Ascending aorta (tissue), 2 donors: ENCODE measurements at regions not wholly inside any gene's neighbourhood (a gene's known extent, or its start where the extent isn't known, plus 50 kb on each side); places are given as distances from the start of the nearest gene placed in this dataset.

Source experiments
- DNase-seq, 2 donors: peaks; one replicate each; pipeline ENCODE4 v3.0.0-alpha.2; 2019; ENCODE audit warnings: low spot score in 2 of 2
- H3K27ac ChIP-seq, 2 donors: fragments of 200-600 bp; sonication (generic); one replicate each; pipeline ENCODE4 v1.5.1; 2016 to 2017; ENCODE audit warnings: mild to moderate bottlenecking in 1 of 2
- H3K27me3 ChIP-seq: fragments of 200-600 bp; sonication (generic); one replicate; pipeline ENCODE4 v1.5.1; 2017
- H3K36me3 ChIP-seq, 2 donors: fragments of 200-600 bp; sonication (generic); one replicate each; pipeline ENCODE4 v1.5.1; 2016
- H3K4me1 ChIP-seq, 2 donors: fragments of 200-600 bp; sonication (generic); one replicate each; pipeline ENCODE4 v1.5.1; 2016 to 2017; ENCODE audit warnings: mild to moderate bottlenecking in 1 of 2
- H3K4me3 ChIP-seq, 2 donors: fragments of 200-600 bp; sonication (generic); one replicate each; pipeline ENCODE4 v1.5.1; 2016 to 2017; ENCODE audit warnings: mild to moderate bottlenecking in 1 of 2
- H3K9me3 ChIP-seq, 2 donors: fragments of 200-600 bp; sonication (generic); one replicate each; pipeline ENCODE4 v1.5.1; 2016
- intact Hi-C: fragments of 100-400 bp; cut with DNase I; formaldehyde crosslinking; loops from one replicate; pipeline ENCODE4 v1.15.1; 2023
- TF ChIP-seq, protein P1 (sequence below), 3 experiments: fragments of 200-600 bp in 2 of 3; fragments of 450-650 bp in 1 of 3; sonication (generic) in 2 of 3; IDR thresholded peaks; one replicate each; pipeline ENCODE4 v1.5.1; 2016 to 2019; ENCODE audit warnings: antibody characterized with exemption in 3 of 3, mild to moderate bottlenecking in 1 of 3, moderate library complexity in 1 of 3

DNA sequence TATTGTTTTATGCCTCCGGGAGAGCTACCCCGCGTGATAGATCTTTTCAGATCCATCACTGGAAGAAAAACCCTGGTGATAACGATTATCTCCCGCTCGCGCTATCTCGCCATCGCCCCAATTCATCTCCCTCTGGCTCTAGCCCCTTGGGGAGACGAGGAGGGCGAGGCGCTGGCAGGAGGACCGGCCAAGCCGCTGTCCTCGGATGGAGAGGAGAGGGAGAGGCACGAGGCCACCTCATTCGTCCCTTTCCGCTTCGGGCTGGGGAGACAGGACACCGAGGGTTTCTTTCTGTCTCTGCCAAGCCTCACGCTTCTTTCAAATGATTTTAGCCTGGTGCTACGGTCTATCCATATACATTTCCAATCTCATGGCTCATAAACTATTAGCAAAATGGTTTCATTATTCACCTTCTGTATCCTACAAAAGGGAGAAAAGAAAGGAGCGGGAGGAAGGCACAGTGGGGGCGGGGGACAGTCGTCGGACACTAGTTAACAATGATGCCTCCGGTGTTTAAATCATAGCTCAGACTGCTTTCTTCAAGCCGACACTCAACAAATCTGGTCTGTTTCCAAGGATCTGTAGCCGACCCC is 415.0 kb upstream of the ESRRG start:
- Histone ChIP-seq H3K27ac (no peak overlapping the region), H3K36me3 (no peaks in the 10 kb centered on the region), H3K9me3 (no peaks in the 10 kb centered on the region), H3K4me1 (peaks cover 0 to 7% of the 10 kb centered on the region in 2 donors), H3K27me3 (peaks cover 4% of the 10 kb centered on the region), H3K4me3 (no peak overlapping the region)
- intact Hi-C loops: no loop called here
- TF ChIP-seq, protein P1, sequence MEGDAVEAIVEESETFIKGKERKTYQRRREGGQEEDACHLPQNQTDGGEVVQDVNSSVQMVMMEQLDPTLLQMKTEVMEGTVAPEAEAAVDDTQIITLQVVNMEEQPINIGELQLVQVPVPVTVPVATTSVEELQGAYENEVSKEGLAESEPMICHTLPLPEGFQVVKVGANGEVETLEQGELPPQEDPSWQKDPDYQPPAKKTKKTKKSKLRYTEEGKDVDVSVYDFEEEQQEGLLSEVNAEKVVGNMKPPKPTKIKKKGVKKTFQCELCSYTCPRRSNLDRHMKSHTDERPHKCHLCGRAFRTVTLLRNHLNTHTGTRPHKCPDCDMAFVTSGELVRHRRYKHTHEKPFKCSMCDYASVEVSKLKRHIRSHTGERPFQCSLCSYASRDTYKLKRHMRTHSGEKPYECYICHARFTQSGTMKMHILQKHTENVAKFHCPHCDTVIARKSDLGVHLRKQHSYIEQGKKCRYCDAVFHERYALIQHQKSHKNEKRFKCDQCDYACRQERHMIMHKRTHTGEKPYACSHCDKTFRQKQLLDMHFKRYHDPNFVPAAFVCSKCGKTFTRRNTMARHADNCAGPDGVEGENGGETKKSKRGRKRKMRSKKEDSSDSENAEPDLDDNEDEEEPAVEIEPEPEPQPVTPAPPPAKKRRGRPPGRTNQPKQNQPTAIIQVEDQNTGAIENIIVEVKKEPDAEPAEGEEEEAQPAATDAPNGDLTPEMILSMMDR (IDR thresholded peaks at IDR 0.05): no peak
- DNase-seq: no peak

DNA sequence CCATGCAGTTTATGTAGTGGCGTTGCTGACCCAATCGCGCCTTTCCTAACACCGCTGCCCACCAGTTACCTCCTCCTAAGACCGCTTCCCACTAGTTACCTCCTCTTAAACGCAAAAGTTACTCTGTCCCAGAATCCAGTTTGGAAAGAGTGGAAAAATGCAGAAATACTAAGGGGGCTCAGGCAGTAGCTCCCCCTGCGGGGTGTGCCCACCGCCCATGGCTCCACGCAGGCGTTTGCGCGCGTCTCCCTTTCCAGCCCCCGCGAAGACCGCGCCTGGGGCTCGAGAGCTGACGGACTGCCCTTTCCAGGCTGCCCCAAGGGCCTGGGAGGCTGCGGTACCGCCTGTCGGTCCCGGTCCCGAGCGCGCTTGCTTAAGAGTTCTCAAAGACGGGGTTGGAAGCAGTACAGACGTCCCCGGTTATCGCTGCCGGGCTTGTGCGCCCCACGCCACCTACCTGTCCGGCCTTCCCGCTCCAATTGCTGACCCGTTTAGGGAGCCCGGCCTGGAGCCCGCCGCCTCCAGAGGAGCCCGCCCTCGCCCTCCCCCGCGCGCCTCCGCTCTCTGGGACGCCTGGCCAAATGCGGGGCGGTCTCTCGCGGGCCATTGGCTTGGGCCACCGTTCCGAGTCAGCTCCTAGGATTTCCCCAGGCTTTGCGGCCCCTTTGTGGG is 414.1 kb upstream of the ESRRG start:
- Histone ChIP-seq H3K9me3 (no peaks in the 10 kb centered on the region), H3K36me3 (no peaks in the 10 kb centered on the region), H3K4me3 (peak overlapping the region in 1 of 2 donors; percentile 25), H3K27ac (no peak overlapping the region), H3K27me3 (peaks cover 4% of the 10 kb centered on the region), H3K4me1 (peaks cover 0 to 7% of the 10 kb centered on the region in 2 donors)
- intact Hi-C loops: no loop called here
- DNase-seq: no peak
- TF ChIP-seq, protein P1 (IDR thresholded peaks at IDR 0.05): no peak

DNA sequence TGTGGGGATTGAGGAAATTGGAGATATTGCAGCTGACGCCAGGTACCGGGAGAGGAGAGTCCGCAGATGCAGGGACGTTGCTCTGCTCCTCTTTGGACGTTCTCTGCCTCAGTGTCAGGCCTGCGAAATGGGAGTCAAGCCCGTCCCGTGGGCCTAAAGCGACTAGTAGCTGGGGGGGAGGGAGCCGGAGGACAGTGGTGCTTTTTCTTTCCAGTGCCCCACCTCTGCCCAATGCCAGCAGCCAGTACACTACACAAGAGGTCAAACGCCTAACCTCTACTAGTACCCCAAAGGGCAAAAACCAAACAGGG is 413.6 kb upstream of the ESRRG start:
- Histone ChIP-seq H3K4me3 (no peak overlapping the region), H3K9me3 (no peaks in the 10 kb centered on the region), H3K36me3 (no peaks in the 10 kb centered on the region), H3K27me3 (peaks cover 4% of the 10 kb centered on the region), H3K27ac (no peak overlapping the region), H3K4me1 (peaks cover 0 to 7% of the 10 kb centered on the region in 2 donors)
- TF ChIP-seq, protein P1 (IDR thresholded peaks at IDR 0.05): no peak
- intact Hi-C loops: no loop called here
- DNase-seq: no peak

DNA sequence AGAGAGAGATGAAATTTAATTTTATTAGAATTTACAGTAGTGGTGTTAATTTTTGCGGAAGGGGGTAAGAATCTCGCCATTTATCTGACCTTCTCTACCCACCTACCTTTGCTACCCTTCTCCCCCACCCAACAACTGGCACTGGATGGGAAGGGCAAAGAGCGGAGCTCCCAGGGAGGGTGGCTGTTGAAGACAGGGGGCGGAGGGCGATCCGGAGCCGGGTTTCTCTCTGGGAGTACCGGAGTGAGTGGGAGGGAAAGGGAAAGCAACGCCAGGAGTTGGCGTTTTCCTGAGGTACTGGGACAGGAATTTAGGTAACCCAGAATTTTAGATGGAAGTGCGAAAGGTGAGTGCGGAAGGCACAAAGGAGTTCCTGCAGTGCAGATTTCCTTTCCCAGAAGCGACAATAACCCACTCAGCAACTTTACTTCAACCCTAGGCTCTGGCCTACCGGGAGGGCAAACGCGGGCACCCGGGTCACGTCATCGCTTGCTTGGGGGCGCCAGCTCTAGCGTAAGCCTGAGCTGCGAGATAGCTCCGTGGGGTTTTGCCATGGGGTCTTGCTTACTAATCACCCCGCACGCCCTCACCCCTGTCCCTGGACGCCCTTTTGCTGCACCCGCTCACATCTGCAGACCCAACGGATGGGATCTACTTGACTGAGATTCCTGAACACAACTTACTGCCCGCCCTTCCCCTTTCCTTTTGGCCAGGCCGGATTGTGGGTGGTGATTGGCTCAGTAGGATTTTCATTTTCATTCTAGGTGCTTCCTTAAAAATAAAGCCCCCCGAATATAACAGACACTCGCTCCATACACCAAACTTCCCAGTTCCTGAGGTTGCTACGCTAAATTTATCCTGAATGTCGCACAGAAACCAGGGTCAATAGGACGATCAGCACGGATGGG is 413.0 kb upstream of the ESRRG start:
- TF ChIP-seq, protein P1 (IDR thresholded peaks at IDR 0.05): no peak
- Histone ChIP-seq H3K27me3 (peaks cover 4% of the 10 kb centered on the region), H3K4me3 (peak overlapping the region; percentile 56 to 57), H3K36me3 (no peaks in the 10 kb centered on the region), H3K4me1 (peaks cover 0 to 7% of the 10 kb centered on the region in 2 donors), H3K9me3 (no peaks in the 10 kb centered on the region), H3K27ac (no peak overlapping the region)
- no peak for DNase-seq
- intact Hi-C loops: no loop called here

DNA sequence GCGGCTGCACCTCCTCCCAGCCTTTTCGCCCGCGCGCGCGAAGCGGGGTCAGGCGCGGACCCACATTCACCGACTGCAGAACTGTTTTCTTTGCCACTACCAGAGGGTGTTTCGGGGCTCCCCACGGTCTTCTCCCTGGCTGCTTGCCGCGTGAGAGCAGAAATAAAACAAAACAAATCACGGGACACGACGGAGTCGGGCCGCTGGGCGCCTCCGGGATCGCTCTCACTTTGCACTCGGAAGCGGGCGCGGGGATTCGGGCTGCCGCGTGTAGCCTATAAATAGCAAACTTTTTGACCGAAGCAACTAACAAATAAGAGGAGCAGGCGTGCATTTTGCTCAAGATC is 412.3 kb upstream of the ESRRG start:
- Histone ChIP-seq H3K9me3 (no peaks in the 10 kb centered on the region), H3K36me3 (no peaks in the 10 kb centered on the region), H3K4me1 (peaks cover 0 to 7% of the 10 kb centered on the region in 2 donors), H3K27ac (no peak overlapping the region), H3K27me3 (peaks cover 4% of the 10 kb centered on the region), H3K4me3 (peak overlapping the region; percentile 56 to 57)
- TF ChIP-seq, protein P1 (IDR thresholded peaks at IDR 0.05): no peak
- DNase-seq: no peak
- intact Hi-C loops: no loop called here
